ENCODE measurements at regions not wholly inside any gene's neighbourhood (a gene's known extent, or its start where the extent isn't known, plus 50 kb on each side); places are given as distances from the start of the nearest gene placed in this dataset.
"Not testable (repeated sequence)": the region's sequence is repeated elsewhere in the genome, so short reads cannot be mapped to it uniquely, and the experiment has no call there.

GRCh38 chr11:12606597-12606996 is 67.6 kb upstream of the TEAD1 start:
- CTCF ChIA-PET: interaction anchor here (1.0 kb wide), 1 partner anchor 275 kb away, joined by 4 read pairs; no protein-coding TSS in a partner anchor
- POLR2A ChIA-PET: no interaction called here
- no peak overlapping the region for H3K4me3 ChIP-seq (ENCODE audit: low read depth, low read length)
- TF ChIP-seq, protein P1, sequence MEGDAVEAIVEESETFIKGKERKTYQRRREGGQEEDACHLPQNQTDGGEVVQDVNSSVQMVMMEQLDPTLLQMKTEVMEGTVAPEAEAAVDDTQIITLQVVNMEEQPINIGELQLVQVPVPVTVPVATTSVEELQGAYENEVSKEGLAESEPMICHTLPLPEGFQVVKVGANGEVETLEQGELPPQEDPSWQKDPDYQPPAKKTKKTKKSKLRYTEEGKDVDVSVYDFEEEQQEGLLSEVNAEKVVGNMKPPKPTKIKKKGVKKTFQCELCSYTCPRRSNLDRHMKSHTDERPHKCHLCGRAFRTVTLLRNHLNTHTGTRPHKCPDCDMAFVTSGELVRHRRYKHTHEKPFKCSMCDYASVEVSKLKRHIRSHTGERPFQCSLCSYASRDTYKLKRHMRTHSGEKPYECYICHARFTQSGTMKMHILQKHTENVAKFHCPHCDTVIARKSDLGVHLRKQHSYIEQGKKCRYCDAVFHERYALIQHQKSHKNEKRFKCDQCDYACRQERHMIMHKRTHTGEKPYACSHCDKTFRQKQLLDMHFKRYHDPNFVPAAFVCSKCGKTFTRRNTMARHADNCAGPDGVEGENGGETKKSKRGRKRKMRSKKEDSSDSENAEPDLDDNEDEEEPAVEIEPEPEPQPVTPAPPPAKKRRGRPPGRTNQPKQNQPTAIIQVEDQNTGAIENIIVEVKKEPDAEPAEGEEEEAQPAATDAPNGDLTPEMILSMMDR (IDR thresholded peaks at IDR 0.05; ENCODE audit: insufficient read depth, low read length, missing control alignments): no peak
- peak; percentile 59 for DNase-seq (ENCODE audit: low read depth, low spot score)

DNA sequence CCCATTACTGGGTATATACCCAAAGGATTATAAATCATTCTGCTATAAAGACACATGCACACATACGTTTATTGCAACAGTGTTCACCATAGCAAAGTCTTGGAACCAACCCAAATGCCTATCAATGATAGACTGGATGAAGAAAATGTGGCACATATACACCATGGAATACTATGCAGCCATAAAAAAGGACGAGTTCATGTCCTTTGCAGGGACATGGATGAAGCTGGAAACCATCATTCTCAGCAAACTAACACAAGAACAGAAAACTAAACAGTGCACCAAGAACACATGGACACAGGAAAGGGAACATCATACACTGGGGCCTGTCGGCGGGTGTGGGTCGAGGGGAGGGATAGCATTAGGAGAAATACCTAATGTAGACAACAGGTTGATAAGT is 65.5 kb upstream of the TEAD1 start:
- H3K4me3 ChIP-seq (ENCODE audit: low read depth, low read length); POLR2A ChIA-PET; DNase-seq (ENCODE audit: low read depth, low spot score); CTCF ChIA-PET: not testable (repeated sequence)

DNA sequence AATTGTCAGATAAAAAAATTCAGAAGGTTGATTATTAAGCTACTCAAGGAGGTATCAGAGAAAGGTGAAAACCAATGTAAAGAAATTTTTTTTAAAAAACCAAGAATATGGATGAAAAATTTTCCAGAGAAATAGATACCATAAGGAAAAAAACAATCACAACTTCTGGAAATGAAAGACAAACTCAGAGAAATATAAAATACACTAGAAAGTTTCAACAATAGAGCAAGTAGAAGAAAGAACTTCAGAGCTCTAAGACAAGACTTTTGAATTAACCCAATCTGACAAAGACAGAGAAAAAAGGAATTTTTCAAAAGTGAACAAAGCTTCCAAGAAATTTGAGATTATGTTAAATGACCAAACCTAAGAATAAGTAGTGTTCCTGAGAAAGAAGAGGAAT is 62.9 kb upstream of the TEAD1 start:
- DNase-seq (ENCODE audit: low read depth, low spot score): no peak
- ChIA-PET CTCF (no interaction called here), POLR2A (no interaction called here)
- TF ChIP-seq, protein P1 (IDR thresholded peaks at IDR 0.05; ENCODE audit: insufficient read depth, low read length, missing control alignments): no peak
- H3K4me3 ChIP-seq (ENCODE audit: low read depth, low read length): no peak overlapping the region

GRCh38 chr11:12617632-12618031 is 56.6 kb upstream of the TEAD1 start:
- CTCF ChIA-PET: no interaction called here
- TF ChIP-seq, protein P1 (IDR thresholded peaks at IDR 0.05; ENCODE audit: insufficient read depth, low read length, missing control alignments): no peak

GRCh38 chr11:12618743-12619540 is 55.3 kb upstream of the TEAD1 start:
- ChIA-PET CTCF (interaction anchor here (1.4 kb wide), 1 partner anchor 48 kb away, joined by 3 read pairs; no protein-coding TSS in a partner anchor), POLR2A (no interaction called here)
- H3K4me3 ChIP-seq (ENCODE audit: low read depth, low read length): no peak overlapping the region
- TF ChIP-seq, protein P1 (IDR thresholded peaks at IDR 0.05; ENCODE audit: insufficient read depth, low read length, missing control alignments): no peak
- DNase-seq (ENCODE audit: low read depth, low spot score): no peak

More at GRCh38 chr11:12617632-12618031, 56.6 kb upstream of the TEAD1 start:
- DNase-seq (ENCODE audit: low read depth, low spot score): no peak
- POLR2A ChIA-PET: no interaction called here
- H3K4me3 ChIP-seq (ENCODE audit: low read depth, low read length): no peak overlapping the region

- TF ChIP-seq, protein P1 (IDR thresholded peaks at IDR 0.05; ENCODE audit: insufficient read depth, low read length, missing control alignments): no peak
- ChIA-PET POLR2A (no interaction called here), CTCF (no interaction called here)
- no peak overlapping the region for H3K4me3 ChIP-seq (ENCODE audit: low read depth, low read length)
- DNase-seq (ENCODE audit: low read depth, low spot score): no peak
Measured at GRCh38 chr11:12623869-12624268, 50.4 kb upstream of the TEAD1 start.

All from AG04449 (cell line).